ENCODE measurements at regions not wholly inside any gene's neighbourhood (a gene's known extent, or its start where the extent isn't known, plus 50 kb on each side); places are given as distances from the start of the nearest gene placed in this dataset.

DNA sequence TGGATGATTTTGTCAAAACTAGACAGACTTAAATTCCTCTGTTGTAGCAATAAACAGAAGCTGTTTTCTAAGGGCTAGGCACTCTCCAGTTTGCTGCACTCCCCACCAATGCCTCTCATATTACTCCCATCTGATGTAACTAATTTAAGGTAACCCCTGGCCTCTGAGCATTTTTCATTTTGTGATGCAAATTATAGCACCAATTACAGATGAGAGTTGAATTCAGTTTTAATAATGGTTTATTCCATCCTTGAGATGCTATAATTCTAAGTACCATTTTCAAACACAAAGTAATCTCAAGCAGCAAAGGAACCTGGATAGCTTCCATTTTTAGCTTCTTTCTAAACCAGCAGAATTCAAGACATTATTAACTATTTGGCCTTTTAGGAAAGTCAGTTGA, 280.4 kb upstream of the DAB1 start:
- no peak for TF ChIP-seq POLR2A (IDR thresholded peaks at IDR 0.05)
- TF ChIP-seq, protein P1, sequence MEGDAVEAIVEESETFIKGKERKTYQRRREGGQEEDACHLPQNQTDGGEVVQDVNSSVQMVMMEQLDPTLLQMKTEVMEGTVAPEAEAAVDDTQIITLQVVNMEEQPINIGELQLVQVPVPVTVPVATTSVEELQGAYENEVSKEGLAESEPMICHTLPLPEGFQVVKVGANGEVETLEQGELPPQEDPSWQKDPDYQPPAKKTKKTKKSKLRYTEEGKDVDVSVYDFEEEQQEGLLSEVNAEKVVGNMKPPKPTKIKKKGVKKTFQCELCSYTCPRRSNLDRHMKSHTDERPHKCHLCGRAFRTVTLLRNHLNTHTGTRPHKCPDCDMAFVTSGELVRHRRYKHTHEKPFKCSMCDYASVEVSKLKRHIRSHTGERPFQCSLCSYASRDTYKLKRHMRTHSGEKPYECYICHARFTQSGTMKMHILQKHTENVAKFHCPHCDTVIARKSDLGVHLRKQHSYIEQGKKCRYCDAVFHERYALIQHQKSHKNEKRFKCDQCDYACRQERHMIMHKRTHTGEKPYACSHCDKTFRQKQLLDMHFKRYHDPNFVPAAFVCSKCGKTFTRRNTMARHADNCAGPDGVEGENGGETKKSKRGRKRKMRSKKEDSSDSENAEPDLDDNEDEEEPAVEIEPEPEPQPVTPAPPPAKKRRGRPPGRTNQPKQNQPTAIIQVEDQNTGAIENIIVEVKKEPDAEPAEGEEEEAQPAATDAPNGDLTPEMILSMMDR (IDR thresholded peaks at IDR 0.05) = no peak
